Natural killer cell (primary cell): ENCODE measurements at regions not wholly inside any gene's neighbourhood (a gene's known extent, or its start where the extent isn't known, plus 50 kb on each side); places are given as distances from the start of the nearest gene placed in this dataset.

Experiments
- ATAC-seq, 3 donors: fragments of 150-1000 bp in 2 of 3; fragments of 200-7000 bp in 1 of 3; cut with Tn5 transposase; 1 replicate in 1 of 3; 2 replicates in 2 of 3; pipeline ENCODE4 v1.10.0; 2021; ENCODE audit warnings: mild to moderate bottlenecking in 2 of 3, moderate library complexity in 2 of 3
- DNase-seq, 2 donors: peaks; one replicate each; pipeline versions ENCODE4 v3.0.0 to v3.0.0-alpha.2; 2013 to 2021; ENCODE audit warnings: mixed read lengths in 1 of 2
- H3K27ac ChIP-seq: one replicate; pipeline ENCODE4 v1.5.1; 2013; ENCODE audit warnings: mild to moderate bottlenecking, low read length
- H3K27me3 ChIP-seq: one replicate; pipeline ENCODE4 v1.6.1; 2013; ENCODE audit warnings: low read length; ENCODE audit not compliant: control insufficient read depth, insufficient read depth
- H3K36me3 ChIP-seq: one replicate; pipeline ENCODE4 v1.6.1; 2013; ENCODE audit warnings: low read length; ENCODE audit not compliant: control insufficient read depth, insufficient read depth
- H3K4me1 ChIP-seq: one replicate; pipeline ENCODE4 v1.6.1; 2013; ENCODE audit warnings: low read length; ENCODE audit not compliant: control insufficient read depth, insufficient read depth
- H3K4me3 ChIP-seq: one replicate; pipeline ENCODE4 v1.5.1; 2013; ENCODE audit warnings: low read length
- H3K9me3 ChIP-seq: one replicate; pipeline ENCODE4 v1.6.1; 2013; ENCODE audit warnings: low read length; ENCODE audit not compliant: control insufficient read depth, insufficient read depth
- H3K27ac Mint-ChIP-seq, 2 donors: one replicate each; pipeline ENCODE4 v1.8.0; 2022; ENCODE audit warnings: mild to moderate bottlenecking in 2 of 2, mixed read lengths in 2 of 2, moderate library complexity in 1 of 2
- H3K27me3 Mint-ChIP-seq, 2 donors: one replicate each; pipeline ENCODE4 v1.8.0; 2022; ENCODE audit warnings: low read depth in 2 of 2, mixed read lengths in 2 of 2
- H3K36me3 Mint-ChIP-seq: one replicate; pipeline ENCODE4 v1.8.0; 2022; ENCODE audit warnings: mixed read lengths
- H3K4me1 Mint-ChIP-seq, 2 donors: one replicate each; pipeline ENCODE4 v1.8.0; 2022; ENCODE audit warnings: mixed read lengths in 2 of 2
- H3K4me3 Mint-ChIP-seq: one replicate; pipeline ENCODE4 v1.8.0; 2022; ENCODE audit warnings: mild to moderate bottlenecking, moderate library complexity, mixed read lengths
- H3K9me3 Mint-ChIP-seq, 2 donors: one replicate each; pipeline ENCODE4 v1.8.0; 2022; ENCODE audit warnings: mixed read lengths in 2 of 2
- WGBS: methylation state at CpG from one replicate; pipeline ENCODE4 v1.1.7; 2013; ENCODE audit warnings: missing lambda C conversion rate; ENCODE audit not compliant: insufficient coverage; 5-methylcytosine and 5-hydroxymethylcytosine counted together
- intact Hi-C: fragments of 100-400 bp; cut with micrococcal nuclease; formaldehyde crosslinking; loops from one replicate; pipeline ENCODE4 v1.14.2; 2022
- TF ChIP-seq, protein P1 (sequence below): fragments of 200-600 bp; IDR thresholded peaks from one replicate; pipeline ENCODE4 v1.8.0; 2022; ENCODE audit warnings: antibody characterized with exemption

DNA sequence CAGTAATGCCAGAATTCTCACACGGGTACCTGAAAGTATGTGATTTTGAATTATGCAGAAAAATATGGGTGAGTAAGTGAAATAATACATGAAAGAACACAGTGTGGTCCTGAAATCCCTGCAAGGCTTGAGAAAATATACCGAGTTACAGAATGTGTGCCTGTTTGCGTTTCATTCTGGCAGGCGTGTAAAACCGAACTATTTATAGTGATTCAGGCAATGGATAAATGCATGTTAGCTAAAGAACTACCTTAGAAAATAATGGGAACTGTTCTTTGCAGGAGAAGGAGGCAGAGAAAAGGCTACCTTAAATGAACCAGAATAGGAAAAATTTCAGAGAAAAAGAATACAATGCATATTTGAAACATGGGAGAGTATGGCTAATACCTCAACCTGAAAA, 145.8 kb upstream of the KCNQ5 start:
- no peak overlapping the region for H3K27ac ChIP-seq
- intact Hi-C loops: no loop called here
- no peaks in the 10 kb centered on the region for H3K4me1 ChIP-seq
- 94% methylated on average over 5 of the region's 5 CpGs for WGBS
- no peaks in the 10 kb centered on the region for H3K27me3 ChIP-seq
- no peak overlapping the region for H3K27ac Mint-ChIP-seq
- H3K4me3 ChIP-seq: no peak overlapping the region
- no peaks in the 10 kb centered on the region for H3K36me3 ChIP-seq
- no peaks in the 10 kb centered on the region for H3K4me1 Mint-ChIP-seq
- no peak overlapping the region for H3K4me3 Mint-ChIP-seq
- peaks cover 0 to 2% of the 10 kb centered on the region in 2 donors for H3K9me3 Mint-ChIP-seq
- ATAC-seq: no peak
- H3K36me3 Mint-ChIP-seq: no peaks in the 10 kb centered on the region
- TF ChIP-seq, protein P1, sequence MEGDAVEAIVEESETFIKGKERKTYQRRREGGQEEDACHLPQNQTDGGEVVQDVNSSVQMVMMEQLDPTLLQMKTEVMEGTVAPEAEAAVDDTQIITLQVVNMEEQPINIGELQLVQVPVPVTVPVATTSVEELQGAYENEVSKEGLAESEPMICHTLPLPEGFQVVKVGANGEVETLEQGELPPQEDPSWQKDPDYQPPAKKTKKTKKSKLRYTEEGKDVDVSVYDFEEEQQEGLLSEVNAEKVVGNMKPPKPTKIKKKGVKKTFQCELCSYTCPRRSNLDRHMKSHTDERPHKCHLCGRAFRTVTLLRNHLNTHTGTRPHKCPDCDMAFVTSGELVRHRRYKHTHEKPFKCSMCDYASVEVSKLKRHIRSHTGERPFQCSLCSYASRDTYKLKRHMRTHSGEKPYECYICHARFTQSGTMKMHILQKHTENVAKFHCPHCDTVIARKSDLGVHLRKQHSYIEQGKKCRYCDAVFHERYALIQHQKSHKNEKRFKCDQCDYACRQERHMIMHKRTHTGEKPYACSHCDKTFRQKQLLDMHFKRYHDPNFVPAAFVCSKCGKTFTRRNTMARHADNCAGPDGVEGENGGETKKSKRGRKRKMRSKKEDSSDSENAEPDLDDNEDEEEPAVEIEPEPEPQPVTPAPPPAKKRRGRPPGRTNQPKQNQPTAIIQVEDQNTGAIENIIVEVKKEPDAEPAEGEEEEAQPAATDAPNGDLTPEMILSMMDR: no peak
- H3K9me3 ChIP-seq: no peaks in the 10 kb centered on the region
- H3K27me3 Mint-ChIP-seq: no peaks in the 10 kb centered on the region
- no peak for DNase-seq

GRCh38 chr6:72476646-72477045, 145.2 kb upstream of the KCNQ5 start:
- peaks cover 0 to 3% of the 10 kb centered on the region in 2 donors for H3K27me3 Mint-ChIP-seq
- H3K4me3 Mint-ChIP-seq: no peak overlapping the region
- 93% methylated on average over 5 of the region's 6 CpGs for WGBS
- H3K27ac Mint-ChIP-seq: no peak overlapping the region
- Histone ChIP-seq H3K4me1 (no peaks in the 10 kb centered on the region), H3K27me3 (no peaks in the 10 kb centered on the region), H3K36me3 (no peaks in the 10 kb centered on the region), H3K27ac (no peak overlapping the region), H3K9me3 (no peaks in the 10 kb centered on the region), H3K4me3 (no peak overlapping the region)
- intact Hi-C loops: no loop called here
- ATAC-seq: no peak
- H3K36me3 Mint-ChIP-seq: no peaks in the 10 kb centered on the region
- H3K4me1 Mint-ChIP-seq: no peaks in the 10 kb centered on the region
- H3K9me3 Mint-ChIP-seq: peaks cover 0 to 2% of the 10 kb centered on the region in 2 donors
- DNase-seq: no peak
- TF ChIP-seq, protein P1: no peak

DNA sequence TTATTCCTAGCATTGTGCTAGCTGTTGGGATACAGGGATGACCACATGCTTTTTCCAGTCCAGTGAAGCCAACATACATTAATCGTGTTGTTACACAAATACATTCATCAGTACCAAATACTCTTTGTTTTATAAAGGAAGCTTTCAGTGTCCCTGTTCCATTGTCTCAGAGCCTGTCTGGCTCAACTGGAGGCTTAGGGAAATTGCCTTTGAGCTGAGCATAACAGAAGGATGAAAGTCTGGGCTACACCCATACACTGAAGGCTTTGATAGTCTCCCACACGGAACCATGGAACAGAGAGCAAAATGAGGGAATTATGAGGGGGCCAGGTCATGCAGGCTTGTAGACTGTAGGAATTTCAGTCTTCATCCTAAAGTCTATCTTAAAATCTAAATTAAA, 126.4 kb upstream of the KCNQ5 start:
- WGBS: 71% methylated on average over 2 of the region's 2 CpGs
- no peak for ATAC-seq
- H3K27ac Mint-ChIP-seq: no peak overlapping the region
- H3K4me1 ChIP-seq: no peaks in the 10 kb centered on the region
- H3K36me3 Mint-ChIP-seq: no peaks in the 10 kb centered on the region
- H3K27me3 Mint-ChIP-seq: peaks cover 0 to 9% of the 10 kb centered on the region in 2 donors
- no peaks in the 10 kb centered on the region for H3K9me3 Mint-ChIP-seq
- no peaks in the 10 kb centered on the region for H3K36me3 ChIP-seq
- intact Hi-C loops: no loop called here
- H3K9me3 ChIP-seq: no peaks in the 10 kb centered on the region
- TF ChIP-seq, protein P1: no peak
- no peak overlapping the region for H3K4me3 ChIP-seq
- H3K27ac ChIP-seq: no peak overlapping the region
- no peaks in the 10 kb centered on the region for H3K4me1 Mint-ChIP-seq
- no peaks in the 10 kb centered on the region for H3K27me3 ChIP-seq
- no peak for DNase-seq
- no peak overlapping the region for H3K4me3 Mint-ChIP-seq

DNA sequence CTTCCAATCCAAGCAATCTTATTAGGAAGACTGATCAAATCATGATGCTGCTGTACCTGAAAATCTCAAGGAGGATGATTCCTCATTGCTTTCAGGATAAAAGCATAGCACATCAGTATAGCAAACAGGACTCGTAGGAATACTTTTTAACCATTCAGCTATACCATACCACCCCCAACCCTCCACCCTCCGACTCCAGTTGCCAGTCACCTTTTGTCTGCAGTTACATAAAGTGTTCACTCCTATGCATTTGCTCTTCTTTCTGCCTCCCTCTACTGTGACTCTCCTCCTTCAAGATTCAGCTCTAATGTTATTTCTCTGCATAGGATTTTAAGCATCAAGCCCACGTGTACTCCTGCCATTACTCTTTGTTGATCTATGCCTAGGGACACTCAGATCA, 124.7 kb upstream of the KCNQ5 start:
- intact Hi-C loops: no loop called here
- 72% methylated on average over 3 of the region's 3 CpGs for WGBS
- Mint-ChIP-seq H3K9me3 (no peaks in the 10 kb centered on the region), H3K27me3 (peaks cover 0 to 9% of the 10 kb centered on the region in 2 donors), H3K27ac (no peak overlapping the region), H3K4me1 (no peaks in the 10 kb centered on the region), H3K4me3 (no peak overlapping the region), H3K36me3 (no peaks in the 10 kb centered on the region)
- no peak for ATAC-seq
- Histone ChIP-seq H3K36me3 (no peaks in the 10 kb centered on the region), H3K27ac (no peak overlapping the region), H3K4me3 (no peak overlapping the region), H3K27me3 (no peaks in the 10 kb centered on the region), H3K4me1 (no peaks in the 10 kb centered on the region), H3K9me3 (no peaks in the 10 kb centered on the region)
- TF ChIP-seq, protein P1: no peak
- no peak for DNase-seq
